ENCODE measurements at regions not wholly inside any gene's neighbourhood (a gene's known extent, or its start where the extent isn't known, plus 50 kb on each side); places are given as distances from the start of the nearest gene placed in this dataset.

DNA sequence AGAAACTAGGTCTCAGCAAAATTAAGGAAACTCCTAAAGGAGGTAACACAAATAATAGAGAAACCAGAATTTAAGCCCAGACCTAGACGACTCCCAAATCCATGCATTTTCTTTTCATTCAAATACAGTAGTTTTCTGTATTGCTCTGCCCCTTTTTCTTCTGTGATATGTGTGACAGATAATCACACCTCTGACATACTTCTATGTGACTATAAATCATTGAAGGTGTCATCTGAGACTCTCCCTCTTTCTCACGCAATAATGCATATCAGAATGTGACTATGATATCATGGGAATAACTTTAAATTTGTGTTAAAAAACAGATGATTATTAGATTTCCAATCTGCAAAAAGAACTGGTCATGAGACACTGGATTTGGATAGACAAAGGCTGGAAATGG lies 143.0 kb upstream of the ELAC2 start:
- H2BK5ac ChIP-seq (ENCODE audit: insufficient read length, low read length) = no peak overlapping the region
- no peaks in the 10 kb centered on the region for H3K79me2 ChIP-seq (ENCODE audit: insufficient read depth, low read length)
- H3T11ph ChIP-seq (ENCODE audit: low read length) = no peak overlapping the region
- Mint-ChIP-seq H3K4me3 (no peak overlapping the region), H3K36me3 (ENCODE audit: insufficient read depth in 1 of 3, low read depth in 3 of 3) (no peaks in the 10 kb centered on the region), H3K27me3 (ENCODE audit: low read depth) (no peaks in the 10 kb centered on the region), H3K4me1 (no peaks in the 10 kb centered on the region), H3K27ac (no peak overlapping the region), H3K9me3 (no peaks in the 10 kb centered on the region; a peak in 1 of 5 replicates)
- no peak overlapping the region for H3K23ac ChIP-seq (ENCODE audit: insufficient read length, low read depth, low read length)
- no peak overlapping the region for H3K18ac ChIP-seq (ENCODE audit: insufficient read length, low read depth, low read length)
- H3K4ac ChIP-seq (ENCODE audit: low read depth, low read length) = no peak overlapping the region
- no peaks in the 10 kb centered on the region for H3K27me3 ChIP-seq (ENCODE audit: insufficient read depth, low read length)
- H2AFZ ChIP-seq (ENCODE audit: low read length) = no peak overlapping the region
- no peaks in the 10 kb centered on the region for H3K4me1 ChIP-seq (ENCODE audit: insufficient read depth, low read length)
- H4K5ac ChIP-seq (ENCODE audit: insufficient read length, low read depth, low read length) = no peak overlapping the region
- no peak for DNase-seq
- no peaks in the 10 kb centered on the region for H3K79me1 ChIP-seq (ENCODE audit: insufficient read depth, low read depth, low read length, poor library complexity, severe bottlenecking)
- H4K8ac ChIP-seq (replicated peaks; ENCODE audit: insufficient read length, low read depth, low read length) = no peak overlapping the region
- no peak overlapping the region for H2BK12ac ChIP-seq (ENCODE audit: insufficient read length, low read depth, low read length)
- no peak overlapping the region for H3K56ac ChIP-seq (ENCODE audit: insufficient read length, low read depth, low read length)
- H3K9ac ChIP-seq (ENCODE audit: extremely low read depth, insufficient read length, low read length) = no peak overlapping the region
- WGBS (ENCODE audit: extremely low coverage, insufficient read length, low lambda C conversion rate) = no CpG with 5 or more reads among the region's 2 CpGs
- no peak overlapping the region for H4K91ac ChIP-seq (ENCODE audit: insufficient read length, low read depth, low read length)
- H2BK15ac ChIP-seq (ENCODE audit: low read depth, low read length) = no peak overlapping the region
- no peak overlapping the region for H2BK20ac ChIP-seq (ENCODE audit: low read depth, low read length, poor library complexity, severe bottlenecking)
- H2AK5ac ChIP-seq (ENCODE audit: insufficient read length, low read length) = no peak overlapping the region
- H4K20me1 ChIP-seq (ENCODE audit: control insufficient read depth, insufficient read depth, insufficient read length) = no peaks in the 10 kb centered on the region
- H3K23me2 ChIP-seq (ENCODE audit: insufficient read length, low read depth, low read length, poor library complexity, severe bottlenecking) = no peaks in the 10 kb centered on the region
- no peak overlapping the region for H2BK120ac ChIP-seq (ENCODE audit: low read depth, low read length, poor library complexity, severe bottlenecking)
- no peak overlapping the region for H3K27ac ChIP-seq (ENCODE audit: insufficient read length, low read depth, low read length)
- no peak overlapping the region for H3K14ac ChIP-seq (ENCODE audit: insufficient read depth, low read length)
- H3K4me2 ChIP-seq (ENCODE audit: insufficient read depth, insufficient read length, low read length) = no peak overlapping the region
- H3K9me3 ChIP-seq (ENCODE audit: control insufficient read depth, low read depth, low read length) = no peaks in the 10 kb centered on the region
- no peak for TF ChIP-seq CTCF (conservative IDR thresholded peaks at IDR 0.05)

All from H9 (cell line).